GM23248 (cell line): ENCODE measurements at regions not wholly inside any gene's neighbourhood (a gene's known extent, or its start where the extent isn't known, plus 50 kb on each side); places are given as distances from the start of the nearest gene placed in this dataset.
"Not testable (repeated sequence)": the region's sequence is repeated elsewhere in the genome, so short reads cannot be mapped to it uniquely, and the experiment has no call there.

ENCODE experiments used
- DNase-seq: peaks from one replicate; pipeline ENCODE4 v3.0.0-alpha.2; 2015
- H2AFZ ChIP-seq: fragments of 200-600 bp; sonication (generic); 2 replicates; pipeline ENCODE4 v1.6.1; 2016; ENCODE audit warnings: antibody characterized with exemption
- H3F3A ChIP-seq: fragments of 200-600 bp; sonication (generic); 2 replicates; pipeline ENCODE4 v1.6.1; 2016; ENCODE audit warnings: mild to moderate bottlenecking, antibody characterized with exemption, mixed run types; ENCODE audit not compliant: insufficient read depth
- H3K27ac ChIP-seq: fragments of 200-600 bp; sonication (generic); 2 replicates; pipeline ENCODE4 v1.5.1; 2016; ENCODE audit warnings: mild to moderate bottlenecking
- H3K27me3 ChIP-seq: fragments of 200-600 bp; sonication (generic); replicated peaks from 2 replicates; pipeline ENCODE4 v1.6.1; 2016; ENCODE audit warnings: mild to moderate bottlenecking; ENCODE audit not compliant: insufficient read depth
- H3K36me3 ChIP-seq: fragments of 200-600 bp; sonication (generic); 2 replicates; pipeline ENCODE4 v1.6.1; 2016; ENCODE audit warnings: low read depth, mild to moderate bottlenecking
- H3K4me1 ChIP-seq: fragments of 200-600 bp; sonication (generic); 2 replicates; pipeline ENCODE4 v1.6.1; 2016; ENCODE audit warnings: mild to moderate bottlenecking; ENCODE audit not compliant: insufficient read depth
- H3K4me2 ChIP-seq: fragments of 200-600 bp; sonication (generic); one replicate; pipeline ENCODE4 v1.6.1; 2016; ENCODE audit warnings: mild to moderate bottlenecking; ENCODE audit not compliant: unreplicated experiment
- H3K4me3 ChIP-seq: fragments of 200-600 bp; sonication (generic); 2 replicates; pipeline ENCODE4 v1.5.1; 2016; ENCODE audit warnings: mild to moderate bottlenecking
- H3K79me2 ChIP-seq: fragments of 200-600 bp; sonication (generic); 2 replicates; pipeline ENCODE4 v1.6.1; 2016; ENCODE audit warnings: mild to moderate bottlenecking; ENCODE audit not compliant: insufficient read depth
- H3K9ac ChIP-seq: fragments of 200-600 bp; sonication (generic); 2 replicates; pipeline ENCODE4 v1.6.1; 2016; ENCODE audit warnings: mild to moderate bottlenecking
- H3K9me2 ChIP-seq: fragments of 200-600 bp; sonication (generic); 2 replicates; pipeline ENCODE4 v1.6.1; 2016; ENCODE audit warnings: mixed run types, mild to moderate bottlenecking, moderate library complexity; ENCODE audit not compliant: insufficient read depth
- H3K9me3 ChIP-seq: fragments of 200-600 bp; sonication (generic); one replicate; pipeline ENCODE4 v1.6.1; 2017; ENCODE audit warnings: low read depth
- H4K20me1 ChIP-seq: fragments of 200-600 bp; sonication (generic); 2 replicates; pipeline ENCODE4 v1.6.0; 2016; ENCODE audit not compliant: insufficient read depth
- EZH2 ChIP-seq: fragments of 200-600 bp; sonication (generic); IDR thresholded peaks from 2 replicates; pipeline ENCODE4 v1.6.1; 2018; ENCODE audit warnings: antibody characterized with exemption, mild to moderate bottlenecking; ENCODE audit not compliant: insufficient read depth, poor library complexity, severe bottlenecking
- EZH2phosphoT487 ChIP-seq: fragments of 200-600 bp; sonication (generic); IDR thresholded peaks from 2 replicates; pipeline ENCODE4 v1.6.1; 2018; ENCODE audit warnings: antibody characterized with exemption, moderate library complexity, mild to moderate bottlenecking, low read depth; ENCODE audit not compliant: insufficient read depth
- WGBS, 2 experiments: methylation state at CpG; one replicate each; pipeline ENCODE4 v1.1.6; 2015 to 2017; ENCODE audit warnings: low lambda C conversion rate in 2 of 2, low coverage in 1 of 2; ENCODE audit errors: missing lambda C conversion rate in 2 of 2; 5-methylcytosine and 5-hydroxymethylcytosine counted together
- in situ Hi-C: fragments of 300-500 bp; cut with MboI; formaldehyde crosslinking; loops from 2 replicates; pipeline ENCODE4 v1.15.0; 2020

DNA sequence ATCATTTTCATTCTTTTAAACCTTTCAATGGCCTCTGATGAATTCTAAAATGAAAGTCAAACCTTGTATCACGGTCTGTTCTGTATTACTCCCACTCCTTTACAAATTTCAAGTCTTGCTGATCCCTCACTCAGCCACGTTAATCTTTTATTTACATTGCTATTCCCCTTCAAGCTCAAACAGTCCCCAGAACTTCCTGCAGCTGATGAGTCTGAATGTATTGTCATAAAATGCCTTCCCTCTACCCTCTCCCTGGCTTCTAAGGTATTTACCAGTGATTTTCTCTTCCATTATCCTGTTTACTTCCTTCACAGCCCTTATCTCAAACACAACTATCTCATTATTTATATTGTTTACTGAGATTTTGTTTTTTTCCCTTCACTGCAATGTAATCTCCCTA, 562.3 kb upstream of the C9orf72 start:
- Histone ChIP-seq H3K36me3 (no peaks in the 10 kb centered on the region), H3K9me2 (no peaks in the 10 kb centered on the region), H3K9ac (no peak overlapping the region), H3K4me2 (no peak overlapping the region), H3F3A (no peaks in the 10 kb centered on the region), H3K4me1 (no peaks in the 10 kb centered on the region), H3K27me3 (no peaks in the 10 kb centered on the region), H3K4me3 (no peak overlapping the region), H3K9me3 (no peaks in the 10 kb centered on the region), H3K27ac (no peak overlapping the region), H3K79me2 (no peaks in the 10 kb centered on the region), H4K20me1 (no peaks in the 10 kb centered on the region), H2AFZ (no peak overlapping the region)
- no peak for TF ChIP-seq EZH2
- no peak for TF ChIP-seq EZH2phosphoT487
- WGBS, 2 experiments: 13 to 25% methylated on average over 2 of the region's 2 CpGs
- in situ Hi-C loops: no loop called here
- DNase-seq: no peak

DNA sequence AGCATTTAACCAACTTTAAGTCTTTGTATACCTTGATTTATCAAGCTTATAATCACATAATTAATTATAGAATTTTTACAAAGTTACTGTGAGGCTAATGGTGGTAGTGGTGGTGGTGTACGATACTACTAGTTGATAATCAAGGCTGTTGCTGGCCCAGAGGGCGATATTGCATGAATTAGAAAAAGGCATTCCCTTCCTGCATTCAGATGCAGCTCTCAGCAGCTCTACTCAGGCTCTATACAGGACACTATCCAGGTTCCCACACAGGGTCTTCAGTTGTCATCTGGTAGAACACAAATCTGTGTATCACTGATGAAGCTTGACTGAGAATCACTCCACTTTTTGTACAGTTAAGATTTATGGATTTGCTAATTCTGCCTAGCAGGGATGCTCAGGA, 562.8 kb upstream of the C9orf72 start:
- Histone ChIP-seq H3K36me3 (no peaks in the 10 kb centered on the region), H3K27ac (no peak overlapping the region), H3K9me3 (no peaks in the 10 kb centered on the region), H3K4me3 (no peak overlapping the region), H3K4me2 (no peak overlapping the region), H3K9ac (no peak overlapping the region), H3F3A (no peaks in the 10 kb centered on the region), H3K79me2 (no peaks in the 10 kb centered on the region), H4K20me1 (no peaks in the 10 kb centered on the region), H3K9me2 (no peaks in the 10 kb centered on the region), H3K27me3 (no peaks in the 10 kb centered on the region), H2AFZ (no peak overlapping the region), H3K4me1 (no peaks in the 10 kb centered on the region)
- TF ChIP-seq EZH2 (no peak), EZH2phosphoT487 (no peak)
- WGBS, 2 experiments: 7 to 14% methylated on average over 2 of the region's 2 CpGs
- no peak for DNase-seq
- in situ Hi-C loops: no loop called here

DNA sequence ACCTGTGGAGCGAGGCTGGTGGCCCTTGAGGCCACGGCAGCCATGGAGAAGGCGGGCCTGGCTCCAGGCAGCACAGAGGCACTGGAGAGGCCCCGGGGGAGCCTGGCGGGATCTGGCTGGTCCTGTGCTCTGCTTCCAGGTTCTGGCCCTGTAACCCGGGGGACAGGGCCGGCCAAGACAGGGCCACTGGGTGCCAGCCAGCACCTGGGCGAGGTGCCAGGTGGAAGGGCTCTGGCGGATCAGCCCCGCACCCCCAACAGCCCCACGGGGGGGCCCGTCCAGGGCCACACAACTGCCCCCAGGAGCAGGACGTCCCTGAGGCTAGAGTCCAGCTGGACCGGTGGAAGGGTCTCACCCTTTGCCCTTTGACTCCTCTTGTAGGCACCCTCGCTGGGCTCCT, 574.1 kb upstream of the C9orf72 start:
- DNase-seq, H2AFZ ChIP-seq, in situ Hi-C loops, H4K20me1 ChIP-seq, H3K79me2 ChIP-seq, H3K9ac ChIP-seq, H3K9me2 ChIP-seq, H3K27me3 ChIP-seq, H3K4me3 ChIP-seq, H3F3A ChIP-seq, H3K4me2 ChIP-seq, H3K4me1 ChIP-seq, H3K36me3 ChIP-seq, H3K9me3 ChIP-seq, H3K27ac ChIP-seq: not testable (repeated sequence)
- 59 to 70% methylated on average over 8 to 10 of the region's 15 CpGs for WGBS, 2 experiments

DNA sequence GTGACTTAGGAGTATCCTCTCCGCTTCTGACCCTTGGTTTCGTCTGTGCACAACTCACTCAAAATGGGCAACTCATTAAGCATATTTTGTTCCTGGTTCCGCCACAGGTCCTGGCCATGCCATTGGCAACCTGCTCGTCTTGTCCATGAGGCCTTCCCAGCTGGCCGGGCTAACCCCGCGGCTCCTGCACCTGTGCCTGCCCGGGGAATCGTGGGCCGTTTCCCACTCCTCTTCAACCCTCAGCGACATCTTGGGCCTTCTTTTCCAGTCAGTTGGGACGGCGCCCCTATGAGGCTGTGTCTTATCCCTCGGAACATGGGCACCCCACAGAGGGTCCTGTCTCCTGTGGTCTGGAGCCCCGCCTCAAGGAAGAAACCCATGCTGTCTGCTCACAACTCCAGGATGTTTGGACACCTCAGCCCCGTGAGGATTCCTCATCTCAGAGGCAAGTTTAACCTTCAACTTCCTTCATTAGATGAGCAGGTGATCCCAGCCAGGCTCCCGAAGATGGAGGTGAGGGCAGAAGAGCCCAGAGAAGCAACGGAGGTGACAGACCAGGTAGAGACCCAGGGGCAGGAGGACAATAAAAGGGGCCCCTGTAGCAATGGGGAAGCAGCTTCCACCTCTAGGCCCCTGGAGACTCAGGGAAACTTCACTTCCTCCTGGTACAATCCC, 574.8 kb upstream of the C9orf72 start:
- H3K27ac ChIP-seq, H3K9me3 ChIP-seq, H3K36me3 ChIP-seq, H3F3A ChIP-seq, in situ Hi-C loops, DNase-seq, H3K27me3 ChIP-seq, H3K79me2 ChIP-seq, H3K9ac ChIP-seq, H4K20me1 ChIP-seq, H3K4me2 ChIP-seq, H3K9me2 ChIP-seq, H3K4me3 ChIP-seq, H3K4me1 ChIP-seq, H2AFZ ChIP-seq: not testable (repeated sequence)
- WGBS, 2 experiments: 59 to 61% methylated on average over 18 of the region's 18 CpGs

DNA sequence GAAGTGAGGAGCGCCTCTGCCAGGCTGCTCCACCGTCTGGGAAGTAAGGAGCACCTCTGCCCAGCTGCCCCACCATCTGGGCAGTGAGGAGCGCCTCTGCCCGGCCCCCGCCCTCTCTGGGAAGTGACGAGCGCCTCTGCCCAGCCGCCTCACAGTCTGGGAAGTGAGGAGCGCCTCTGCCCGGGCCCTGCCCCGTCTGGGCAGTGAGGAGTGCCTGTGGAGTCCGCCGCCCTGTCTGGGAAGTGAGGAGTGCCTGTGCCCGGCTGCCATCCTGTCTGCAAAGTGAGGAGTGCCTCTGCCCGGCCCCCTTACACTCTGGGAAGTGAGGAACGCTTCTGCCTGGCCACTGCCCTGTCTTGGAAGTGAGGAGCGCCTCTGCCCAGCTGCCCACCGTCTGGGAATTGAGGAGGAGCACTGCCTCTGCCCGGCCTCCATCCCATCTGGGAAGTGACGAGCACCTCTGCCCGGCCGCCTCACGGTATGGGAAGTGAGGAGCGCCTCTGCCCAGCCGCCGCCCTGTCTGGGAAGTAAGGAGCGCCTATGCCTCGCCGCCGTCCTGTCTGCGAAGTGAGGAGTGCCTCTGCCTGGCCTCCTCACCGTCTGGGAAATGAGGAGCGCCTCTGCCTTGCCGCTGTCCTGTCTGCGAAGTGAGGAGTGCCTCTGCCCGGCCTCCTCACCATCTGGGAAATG, 576.2 kb upstream of the C9orf72 start:
- WGBS, 2 experiments: 65 to 73% methylated on average over 27 to 36 of the region's 36 CpGs
- H2AFZ ChIP-seq, in situ Hi-C loops, H3K27ac ChIP-seq, H3K9ac ChIP-seq, H3K9me3 ChIP-seq, H3K79me2 ChIP-seq, H3K9me2 ChIP-seq, H3F3A ChIP-seq, H4K20me1 ChIP-seq, H3K36me3 ChIP-seq, H3K4me1 ChIP-seq, H3K27me3 ChIP-seq, H3K4me2 ChIP-seq, H3K4me3 ChIP-seq, DNase-seq: not testable (repeated sequence)
